GM18498 (cell line): ENCODE measurements at regions not wholly inside any gene's neighbourhood (a gene's known extent, or its start where the extent isn't known, plus 50 kb on each side); places are given as distances from the start of the nearest gene placed in this dataset.
A peak's percentile ranks its signal among the peaks of the same experiment; 100 is the strongest.

Experiments used
- ATAC-seq: cut with Tn5 transposase; IDR thresholded peaks from one replicate; pipeline ENCODE4 v1.9.1; 2021; ENCODE audit warnings: mild to moderate bottlenecking, moderate library complexity; ENCODE audit not compliant: unreplicated experiment

DNA sequence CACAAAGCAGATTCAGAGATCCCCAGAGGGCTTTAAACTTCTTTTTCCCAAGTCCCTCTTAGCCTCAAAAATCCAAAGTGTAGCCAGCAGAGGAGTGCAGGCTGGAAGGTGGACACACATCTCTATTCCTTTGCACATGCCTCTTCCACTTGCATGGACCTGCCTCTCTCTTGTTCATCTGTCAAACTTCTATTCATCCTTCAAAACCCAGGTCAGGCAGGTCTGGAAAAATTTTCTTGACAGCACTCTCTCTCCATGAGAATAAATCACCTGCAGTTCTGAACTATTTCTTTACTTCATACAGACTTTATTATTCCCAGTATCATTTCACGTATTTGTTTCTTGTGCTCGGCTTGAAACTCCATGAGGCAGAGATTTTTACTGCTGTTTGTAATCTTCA, 127.5 kb downstream of the SS18 start:
- ATAC-seq, result no peak

DNA sequence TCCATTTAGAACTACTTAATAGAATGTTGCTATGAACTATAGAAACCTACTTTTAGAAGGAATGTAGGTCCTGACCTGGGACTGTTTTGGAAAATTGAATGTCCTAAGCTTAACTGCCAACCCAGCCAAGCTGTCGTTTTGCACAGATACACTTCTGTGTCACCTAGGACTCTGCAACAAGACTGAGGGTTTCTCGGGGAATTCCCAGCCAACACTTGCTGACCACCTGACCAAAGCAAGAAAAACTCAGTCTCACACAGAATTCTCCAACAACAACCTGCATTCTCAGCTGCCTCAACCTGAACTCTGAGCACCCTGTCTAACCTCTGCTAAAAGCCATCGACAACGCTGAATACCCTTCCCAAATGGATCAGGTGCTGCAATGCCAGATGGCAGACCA, 128.2 kb downstream of the SS18 start:
- ATAC-seq, result peak; percentile 51

DNA sequence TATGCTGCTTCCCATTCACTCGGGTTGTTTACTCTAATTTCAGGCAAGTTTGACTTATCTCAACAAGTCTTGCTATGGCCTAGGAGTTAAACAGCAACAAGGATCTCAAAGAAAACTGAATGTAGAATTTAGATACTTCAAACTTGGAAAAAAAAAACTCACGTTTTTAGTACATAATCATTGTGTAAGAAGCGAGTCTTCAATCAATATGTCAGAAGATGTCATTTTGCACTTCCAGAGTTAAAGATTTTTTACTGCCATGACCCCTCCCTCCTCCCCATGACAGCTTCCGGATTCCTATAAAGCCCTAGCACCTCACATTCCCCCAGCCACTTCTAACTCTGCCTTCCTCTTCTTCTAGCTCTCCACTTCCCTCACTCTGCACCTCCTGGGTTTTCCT, 133.4 kb downstream of the SS18 start:
- ATAC-seq, result no peak

DNA sequence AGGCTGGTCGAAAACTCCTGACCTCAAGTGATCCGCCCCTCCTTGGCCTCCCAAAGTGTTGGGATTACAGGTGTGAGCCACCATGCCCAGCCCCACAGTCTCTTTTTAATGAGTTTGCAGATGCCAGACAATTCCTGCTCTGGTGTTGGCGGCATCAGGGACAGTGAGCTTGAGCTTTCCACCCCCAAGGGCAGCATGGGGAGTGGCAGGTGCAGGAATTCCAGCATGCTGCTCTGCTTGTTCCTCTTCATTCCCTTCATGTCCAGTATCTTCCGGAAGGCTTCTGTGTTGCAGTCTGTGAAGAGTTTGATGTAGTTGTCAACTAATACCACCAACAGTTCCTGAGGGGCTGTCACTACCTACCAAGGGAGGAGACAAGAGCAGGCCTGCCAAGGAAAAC, 137.3 kb downstream of the SS18 start:
- no peak for ATAC-seq

DNA sequence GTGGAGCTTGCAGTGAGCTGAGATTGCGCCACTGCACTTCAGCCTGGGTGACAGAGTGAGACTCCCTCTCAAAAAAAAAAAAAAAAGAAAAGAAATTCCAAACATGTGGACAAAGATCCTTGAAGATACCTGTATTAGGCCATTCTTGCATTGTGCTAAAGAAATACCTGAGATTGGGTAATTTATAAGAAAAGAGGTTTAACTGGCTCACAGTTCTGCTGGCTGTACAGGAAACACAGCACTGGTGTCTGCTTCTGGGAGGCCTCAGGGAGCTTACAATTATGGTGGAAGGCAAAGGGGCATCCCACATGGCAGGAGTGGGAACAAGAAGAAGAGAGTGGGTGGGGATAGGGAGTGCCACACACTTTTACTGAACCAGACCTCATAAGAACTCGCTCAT, 140.1 kb downstream of the SS18 start:
- ATAC-seq, result no peak

DNA sequence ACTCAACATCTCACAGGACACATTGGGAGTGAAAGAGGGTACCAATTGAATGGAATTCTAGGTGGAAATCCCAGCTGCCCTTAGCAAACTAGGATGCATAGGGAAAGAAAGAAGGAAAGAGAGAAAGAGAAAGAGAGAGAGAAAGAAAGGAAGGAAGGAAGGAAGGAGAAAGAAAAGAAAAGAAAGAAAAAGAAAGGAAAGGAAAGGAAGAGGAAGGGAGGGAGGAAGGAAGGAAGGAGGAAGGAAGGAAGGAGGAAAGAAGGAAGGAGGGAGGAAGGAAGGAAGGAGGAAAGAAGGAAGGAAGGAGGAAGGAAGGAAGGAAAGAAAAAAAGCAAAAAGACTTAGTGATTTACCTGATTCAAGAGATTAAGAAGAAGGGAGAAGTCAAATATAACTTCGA, 143.9 kb downstream of the SS18 start:
- ATAC-seq, result no peak

DNA sequence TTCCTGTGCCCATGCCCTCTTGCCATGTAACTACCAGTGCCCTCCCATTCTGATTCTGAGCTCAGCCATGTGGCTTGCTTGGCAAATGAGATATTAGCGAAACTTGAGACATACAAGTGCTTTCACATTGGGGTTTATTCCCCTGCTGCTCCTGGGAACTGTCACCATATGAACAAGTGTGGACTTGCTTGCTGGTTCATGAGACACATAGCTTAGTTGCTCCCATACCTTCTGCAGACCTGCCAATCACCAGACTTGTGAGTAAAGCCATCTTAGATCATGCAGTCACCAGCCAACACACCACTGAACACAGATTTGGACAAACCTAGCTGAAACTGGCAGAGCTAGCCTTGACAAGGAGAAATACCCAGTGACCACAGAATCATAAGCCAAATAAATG, 155.1 kb downstream of the SS18 start:
- ATAC-seq, result peak; percentile 68

DNA sequence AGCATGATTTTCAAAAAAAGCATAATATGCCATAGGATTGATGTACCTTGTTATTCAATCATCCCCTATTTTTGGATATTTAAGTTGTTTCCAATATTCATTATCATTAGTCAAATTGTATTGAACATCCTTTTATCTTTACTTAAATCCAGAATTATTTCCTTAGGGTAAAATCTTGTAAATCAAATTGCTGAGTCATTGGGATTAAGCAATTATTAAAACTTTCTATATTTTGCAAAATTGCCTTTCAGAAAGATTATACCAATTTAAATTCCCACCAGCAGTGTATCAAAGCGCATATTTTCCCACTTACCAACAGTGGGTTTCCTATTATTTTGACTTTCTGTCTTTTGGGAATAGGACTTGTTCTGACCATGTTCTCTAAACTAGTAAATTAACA, 159.3 kb downstream of the SS18 start:
- ATAC-seq, result no peak

DNA sequence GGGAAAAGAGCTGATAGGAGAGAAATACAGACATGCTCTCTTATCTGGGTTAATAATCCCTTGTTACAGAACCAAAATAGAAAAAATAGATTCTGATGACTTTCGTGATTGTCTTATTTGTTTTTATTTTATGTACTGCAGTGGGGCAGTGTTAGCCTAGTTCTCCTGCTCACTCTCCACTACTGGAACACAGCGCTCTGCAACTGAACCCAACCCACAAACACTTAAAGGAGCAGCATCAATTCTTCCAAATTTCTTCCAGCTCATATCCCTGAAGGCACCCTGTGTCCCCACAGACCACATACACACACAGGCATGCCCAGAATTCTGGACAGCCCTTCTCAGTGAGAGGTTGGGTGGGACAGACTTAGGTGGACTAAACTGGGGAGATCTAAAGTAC, 160.6 kb downstream of the SS18 start:
- no peak for ATAC-seq

DNA sequence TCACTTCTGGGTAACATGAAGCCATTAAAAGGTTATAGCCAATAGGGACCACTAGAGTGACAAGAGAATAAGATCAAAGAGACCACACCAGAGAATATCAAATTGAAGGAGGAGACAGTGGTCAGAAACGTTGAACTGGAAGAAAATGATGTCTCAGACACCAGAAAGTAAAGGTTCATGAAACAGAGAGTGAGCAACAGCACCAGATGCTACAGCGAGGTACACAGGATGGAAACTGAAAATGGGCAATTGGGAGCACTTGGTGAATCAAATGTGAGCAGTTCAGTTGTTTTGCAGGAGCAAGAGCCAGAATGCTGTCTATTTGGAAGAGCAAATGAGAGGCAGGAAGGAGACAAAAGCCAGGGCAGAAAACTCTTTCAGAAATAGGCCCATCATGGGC, 162.6 kb downstream of the SS18 start:
- ATAC-seq, result peak; percentile 47

DNA sequence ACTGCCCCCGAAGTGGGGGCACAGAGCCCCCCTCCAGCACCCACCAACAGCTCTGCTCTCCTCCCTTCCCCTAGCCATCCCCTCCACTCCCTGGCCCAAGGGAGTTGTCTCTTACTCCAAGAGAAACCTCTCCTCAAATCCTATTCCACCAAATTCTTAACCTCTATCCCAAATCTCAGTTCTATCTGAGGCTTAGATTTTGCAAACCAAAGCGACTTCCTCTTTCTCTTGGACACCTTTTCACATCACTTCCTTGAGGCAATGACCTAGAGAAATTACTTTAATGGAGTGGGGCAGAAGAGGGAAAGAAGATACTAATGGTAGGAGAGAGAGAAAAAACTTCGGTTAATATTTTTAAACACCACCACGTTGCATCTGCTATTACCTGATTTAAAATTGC, 167.2 kb downstream of the SS18 start:
- no peak for ATAC-seq

DNA sequence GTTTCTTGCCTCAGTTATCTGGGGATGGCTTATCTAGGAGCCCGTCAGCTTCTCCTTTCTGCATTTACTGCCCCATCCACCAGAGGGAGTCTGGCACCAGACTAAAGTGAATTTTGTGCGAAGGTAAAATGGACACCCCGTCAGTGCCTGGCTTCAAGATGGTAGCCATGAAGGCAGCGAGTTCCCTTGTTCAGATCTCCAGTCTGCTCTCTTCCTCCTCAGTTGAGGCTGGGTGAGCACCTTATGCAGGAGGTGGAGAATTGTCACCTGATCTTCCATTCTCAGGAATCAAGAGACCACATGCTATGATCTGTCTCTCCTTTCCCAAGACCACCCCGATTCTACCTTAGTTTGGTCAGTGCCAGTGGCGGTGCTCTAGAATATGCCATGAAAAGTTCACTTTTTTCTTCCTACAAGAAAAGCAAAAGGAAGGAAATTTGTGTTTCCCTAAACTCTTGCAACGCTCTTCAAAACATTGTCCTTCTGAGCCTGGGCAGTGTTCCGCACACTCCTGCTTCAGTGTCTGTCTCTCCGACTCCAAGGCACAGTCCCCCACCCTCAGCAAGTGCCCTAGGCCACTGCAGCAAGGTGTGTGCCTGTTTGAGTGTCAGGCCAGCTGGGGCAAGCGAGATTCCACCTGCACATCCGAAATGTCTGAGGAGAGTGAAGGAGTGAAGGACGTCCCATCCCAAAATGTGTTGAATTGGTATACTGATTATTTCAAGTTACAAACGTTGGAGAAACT, 168.6 kb downstream of the SS18 start:
- ATAC-seq, result peak; percentile 81

DNA sequence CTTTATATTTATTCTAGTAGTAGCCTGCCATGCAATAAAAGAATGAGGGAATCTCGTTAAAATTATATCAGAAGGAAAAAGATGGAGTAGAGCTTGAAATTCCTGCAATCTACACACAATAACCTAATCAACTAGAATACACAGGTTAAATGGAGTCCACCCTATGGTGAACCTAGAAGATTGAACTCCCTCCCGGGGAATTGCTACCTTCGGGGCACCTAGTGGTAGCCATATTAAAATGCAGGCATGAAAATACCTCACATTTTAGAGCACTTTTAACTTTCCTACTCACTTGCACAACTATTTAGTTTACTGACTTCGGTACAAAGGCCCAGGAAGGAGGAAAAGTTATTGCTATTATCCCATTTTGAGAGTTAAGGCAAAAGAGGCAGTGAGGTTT, 174.5 kb downstream of the SS18 start:
- no peak for ATAC-seq

DNA sequence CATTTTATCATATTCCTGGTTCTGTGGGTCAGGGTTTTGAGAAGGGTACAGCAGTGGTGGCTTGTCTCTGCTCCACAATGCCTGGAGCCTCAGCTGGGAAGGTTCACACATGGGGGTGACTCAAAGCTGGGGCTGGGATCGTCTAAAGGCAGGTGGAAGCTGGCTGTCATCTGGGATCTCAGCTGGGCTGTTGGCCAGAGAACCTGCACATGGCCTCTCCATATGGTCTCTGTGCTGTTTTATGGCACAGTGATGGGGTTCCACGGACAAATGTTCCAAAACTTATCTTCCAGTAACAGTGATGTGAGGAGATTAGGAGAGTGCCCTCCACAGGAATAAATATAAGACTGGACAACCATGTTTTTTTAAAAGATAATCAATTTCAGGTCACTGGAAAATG, 191.4 kb downstream of the SS18 start:
- ATAC-seq, result no peak

DNA sequence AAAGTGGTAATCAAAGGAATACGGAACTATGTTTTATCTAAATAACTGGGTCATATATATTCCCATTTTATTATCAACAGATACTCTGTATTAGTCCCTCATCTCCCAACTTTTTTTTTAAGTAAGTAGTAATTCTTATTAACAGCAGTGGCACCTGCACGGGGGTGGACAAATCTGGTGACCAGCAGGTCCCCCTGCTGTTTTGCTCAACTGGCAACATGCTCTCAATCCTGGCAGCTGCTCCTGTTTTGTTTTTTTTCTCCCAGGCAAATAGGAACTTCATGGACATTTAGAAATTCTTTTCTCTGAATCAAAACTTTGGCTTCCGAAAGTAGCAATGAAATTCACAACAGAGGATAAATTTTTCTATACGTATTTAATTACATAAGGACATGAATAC, 193.5 kb downstream of the SS18 start:
- no peak for ATAC-seq

DNA sequence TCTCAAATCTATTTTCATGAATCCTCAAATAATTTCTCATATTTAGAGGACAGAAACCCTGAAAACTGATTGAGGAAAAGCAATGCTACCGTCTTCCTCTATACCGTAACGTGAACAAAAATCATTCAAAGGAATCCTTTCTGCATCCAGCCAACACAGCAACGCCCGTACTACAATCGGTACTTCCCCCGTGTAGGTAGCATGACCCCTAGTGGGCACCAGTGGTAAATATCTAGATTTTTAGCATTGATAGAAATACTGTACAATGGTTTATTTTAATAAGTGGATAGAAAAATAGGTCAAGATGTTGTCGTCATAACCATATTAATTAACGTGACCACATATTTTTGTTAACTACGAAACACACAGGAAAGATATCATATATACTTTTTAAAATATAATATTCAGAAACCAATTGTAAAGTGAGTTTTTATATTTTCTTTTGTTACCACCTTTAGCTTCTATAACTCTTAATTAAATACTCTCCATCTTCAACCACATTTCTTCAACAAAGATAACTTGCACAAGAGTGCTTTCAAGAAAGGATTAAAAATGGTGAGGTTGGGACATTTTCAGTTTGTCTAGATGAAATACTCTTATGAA, 194.1 kb downstream of the SS18 start:
- peak; percentile 83 for ATAC-seq

DNA sequence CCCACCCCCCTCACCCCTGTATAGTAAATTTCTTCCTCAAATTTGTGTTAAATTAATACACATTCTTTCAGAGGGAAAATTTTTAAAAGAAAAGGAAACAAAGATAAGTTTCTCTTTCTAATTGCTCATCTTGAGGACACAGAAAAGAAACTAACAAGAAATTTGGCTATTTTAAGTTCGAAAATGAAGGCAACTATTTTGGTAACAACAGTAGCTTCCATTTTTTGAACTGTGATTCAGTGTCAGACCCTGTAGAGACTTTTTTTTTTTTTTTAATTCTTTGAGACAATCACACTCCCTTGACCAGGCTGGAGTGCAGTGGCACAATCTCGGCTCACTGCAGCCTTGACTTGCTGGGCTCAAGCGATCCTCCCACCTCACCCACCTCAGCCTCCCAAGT, 194.9 kb downstream of the SS18 start:
- peak; percentile 41 for ATAC-seq

DNA sequence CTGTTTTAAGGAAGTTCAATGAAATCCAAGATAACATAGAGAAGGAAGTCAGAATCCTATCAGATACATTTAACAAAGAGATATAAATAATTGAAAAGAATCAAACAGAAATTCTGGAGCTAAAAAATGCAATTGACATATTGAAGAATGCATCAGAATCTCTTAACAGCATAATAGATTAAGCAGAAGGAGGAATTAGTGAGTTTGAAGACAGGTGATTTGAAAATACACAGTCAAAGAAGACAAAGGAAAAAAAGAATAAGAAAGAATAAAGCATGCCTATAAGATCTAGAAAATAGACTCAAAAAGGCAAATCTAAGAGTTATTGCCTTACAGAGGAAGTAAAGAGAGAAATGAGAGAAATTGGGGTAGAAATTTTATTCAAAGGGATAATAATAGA, 204.1 kb downstream of the SS18 start:
- no peak for ATAC-seq

DNA sequence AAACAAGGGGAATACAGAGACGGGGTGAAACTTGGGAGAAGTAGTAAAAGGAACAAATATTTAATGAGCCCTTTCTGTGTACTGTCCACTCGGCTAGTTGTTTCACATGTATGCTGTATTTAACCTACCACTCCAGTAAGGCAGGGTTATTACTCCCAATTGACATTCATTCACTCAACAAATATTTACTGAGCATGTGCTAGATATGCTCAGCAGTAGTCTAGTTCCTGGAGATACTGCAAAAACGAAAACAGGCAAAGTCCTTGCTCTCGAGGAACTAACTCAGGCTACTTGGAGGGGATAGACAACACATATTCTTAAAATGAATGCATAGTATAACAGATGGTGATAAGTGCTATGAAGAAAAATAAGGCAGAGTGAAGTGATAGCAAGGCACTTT, 207.3 kb downstream of the SS18 start:
- no peak for ATAC-seq

DNA sequence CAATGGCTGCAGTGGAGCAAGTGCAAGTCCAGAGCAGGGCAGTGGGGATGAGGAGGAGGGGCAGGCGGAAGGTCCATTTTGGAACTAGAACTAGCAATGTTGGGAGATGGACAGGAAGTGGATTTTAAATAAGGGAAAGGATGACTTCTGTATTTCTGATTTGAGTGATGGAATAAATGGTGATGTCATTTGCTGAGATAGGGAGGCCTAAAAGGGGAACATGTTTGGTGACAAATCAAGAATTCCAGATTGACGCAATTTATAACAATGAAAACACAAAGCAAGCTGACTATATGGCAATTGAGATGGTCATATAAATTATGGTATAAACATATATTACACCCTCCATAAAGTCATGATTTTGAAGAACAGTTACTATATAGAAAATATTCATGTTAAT, 209.3 kb downstream of the SS18 start:
- no peak for ATAC-seq

DNA sequence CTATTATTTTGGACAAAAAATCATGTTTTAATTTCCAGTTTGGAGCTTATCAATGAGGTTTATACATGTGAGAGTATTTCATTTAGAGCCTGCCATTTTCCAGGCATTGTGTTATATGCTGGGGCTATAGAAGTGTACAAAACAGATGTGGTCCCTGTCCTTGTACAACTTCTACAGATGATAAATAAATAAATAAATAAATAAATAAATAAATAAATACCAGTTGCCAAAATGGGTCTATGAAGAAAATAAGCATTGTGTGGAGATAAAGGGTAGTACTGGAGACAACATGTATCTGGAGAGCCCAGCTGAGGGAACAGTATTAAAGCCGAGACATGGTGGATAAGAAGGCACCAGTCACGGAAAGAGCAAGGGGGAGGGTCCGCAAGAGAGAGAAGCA, 210.0 kb downstream of the SS18 start:
- ATAC-seq, result no peak

DNA sequence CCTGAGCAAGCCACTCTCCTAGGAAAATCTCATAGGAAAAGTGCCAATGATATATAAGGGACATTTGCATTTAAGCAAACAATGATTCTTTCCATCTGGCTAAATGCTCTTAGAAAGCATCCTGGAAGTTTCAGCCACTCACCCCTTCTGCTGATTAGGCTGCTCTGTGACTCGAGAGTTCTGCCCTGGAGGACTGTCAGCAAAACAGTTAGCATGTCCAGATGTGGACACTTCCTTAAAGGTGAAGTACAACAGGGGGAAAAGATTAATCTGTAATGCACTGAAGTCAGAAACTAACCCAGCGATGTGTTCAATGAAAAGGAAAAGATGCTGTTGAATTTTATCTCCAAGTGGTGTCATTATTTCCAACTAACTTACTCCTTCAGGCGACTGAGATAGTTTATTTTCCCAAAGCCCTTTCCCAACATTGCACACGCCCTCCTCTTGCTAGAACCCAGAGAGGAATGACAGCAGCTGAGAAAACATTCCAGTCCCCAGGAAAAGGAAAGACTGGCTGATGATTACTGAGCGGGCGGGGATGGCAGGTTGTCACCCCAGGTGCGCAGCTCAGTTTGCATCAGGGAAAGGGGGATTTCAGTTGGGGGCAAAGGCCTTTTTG, 214.0 kb downstream of the SS18 start:
- ATAC-seq, result no peak
